ENCODE measurements at regions not wholly inside any gene's neighbourhood (a gene's known extent, or its start where the extent isn't known, plus 50 kb on each side); places are given as distances from the start of the nearest gene placed in this dataset.

- TF ChIP-seq CTCF (IDR thresholded peaks at IDR 0.05): no peak
- no peak for TF ChIP-seq POLR2A (IDR thresholded peaks at IDR 0.05)
- TF ChIP-seq POLR2AphosphoS5 (IDR thresholded peaks at IDR 0.05): no peak
Observed at GRCh38 chr7:69225259-69225943, 372.9 kb upstream of the AUTS2 start.

Measured in gastroesophageal sphincter (tissue), 3 donors.